Ovary (tissue), 7 donors: ENCODE measurements at regions not wholly inside any gene's neighbourhood (a gene's known extent, or its start where the extent isn't known, plus 50 kb on each side); places are given as distances from the start of the nearest gene placed in this dataset.
A peak's percentile ranks its signal among the peaks of the same experiment; 100 is the strongest.

Source experiments
- DNase-seq, 5 donors: peaks; one replicate each; pipeline ENCODE4 v3.0.0-alpha.2; 2019 to 2020
- H3K27ac ChIP-seq, 2 donors: fragments of 200-600 bp; one replicate each; pipeline versions ENCODE4 v1.5.1 to v1.8.0; 2019 to 2022
- H3K27me3 ChIP-seq: fragments of 200-600 bp; one replicate; pipeline ENCODE4 v1.8.0; 2022
- H3K36me3 ChIP-seq: fragments of 200-600 bp; sonication (generic); one replicate; pipeline ENCODE4 v1.5.1; 2019
- H3K4me1 ChIP-seq: one replicate; pipeline ENCODE4 v1.8.1; 2013; ENCODE audit warnings: mild to moderate bottlenecking, moderate library complexity; ENCODE audit not compliant: insufficient read depth
- H3K4me3 ChIP-seq: fragments of 200-600 bp; sonication (generic); one replicate; pipeline ENCODE4 v1.5.1; 2017
- H3K9me3 ChIP-seq, 2 donors: fragments of 200-600 bp in 1 of 2; sonication (generic) in 1 of 2; one replicate each; pipeline versions ENCODE4 v1.5.1 to v1.8.1; 2013 to 2019; ENCODE audit warnings: mild to moderate bottlenecking in 1 of 2, moderate library complexity in 1 of 2
- EP300 ChIP-seq: sonication (generic); formaldehyde crosslinking; IDR thresholded peaks from one replicate; pipeline ENCODE4 v1.6.1; 2017; ENCODE audit warnings: antibody characterized with exemption
- POLR2A ChIP-seq: fragments of 450-650 bp; IDR thresholded peaks from one replicate; pipeline ENCODE4 v1.6.1; 2017; ENCODE audit warnings: antibody characterized with exemption, mild to moderate bottlenecking, moderate library complexity
- WGBS, 3 donors: extraction: QIAGEN DNeasy Blood & Tissue Kit in 1 of 3; methylation state at CpG; one replicate each; pipeline versions ENCODE4 v1.1.5 to v1.1.7; 2013 to 2017; 5-methylcytosine and 5-hydroxymethylcytosine counted together
- intact Hi-C, 4 donors: fragments of 100-400 bp; cut with DNase I; formaldehyde crosslinking; loops; one replicate each; pipeline versions ENCODE4 v1.11.0 to v1.15.1; 2022 to 2023
- TF ChIP-seq, protein P1 (sequence below), 3 donors: fragments of 450-650 bp in 2 of 3; fragments of 200-600 bp in 1 of 3; IDR thresholded peaks; one replicate each; pipeline versions ENCODE4 v1.5.1 to v1.8.0; 2016 to 2022; ENCODE audit warnings: antibody characterized with exemption in 3 of 3, mild to moderate bottlenecking in 1 of 3
- donor health status: DM: no; HTN: no; CAD: no; lungs with moderate emphysema.
- donor health status: DM: no; HTN: no; CAD: no.
- donor health status: Bipolar disorder and iron deficiency.
- donor health status: DM: no; HTN: no; CAD: no.
- donor health status: DM: yes; HTN: yes; CAD: no.

DNA sequence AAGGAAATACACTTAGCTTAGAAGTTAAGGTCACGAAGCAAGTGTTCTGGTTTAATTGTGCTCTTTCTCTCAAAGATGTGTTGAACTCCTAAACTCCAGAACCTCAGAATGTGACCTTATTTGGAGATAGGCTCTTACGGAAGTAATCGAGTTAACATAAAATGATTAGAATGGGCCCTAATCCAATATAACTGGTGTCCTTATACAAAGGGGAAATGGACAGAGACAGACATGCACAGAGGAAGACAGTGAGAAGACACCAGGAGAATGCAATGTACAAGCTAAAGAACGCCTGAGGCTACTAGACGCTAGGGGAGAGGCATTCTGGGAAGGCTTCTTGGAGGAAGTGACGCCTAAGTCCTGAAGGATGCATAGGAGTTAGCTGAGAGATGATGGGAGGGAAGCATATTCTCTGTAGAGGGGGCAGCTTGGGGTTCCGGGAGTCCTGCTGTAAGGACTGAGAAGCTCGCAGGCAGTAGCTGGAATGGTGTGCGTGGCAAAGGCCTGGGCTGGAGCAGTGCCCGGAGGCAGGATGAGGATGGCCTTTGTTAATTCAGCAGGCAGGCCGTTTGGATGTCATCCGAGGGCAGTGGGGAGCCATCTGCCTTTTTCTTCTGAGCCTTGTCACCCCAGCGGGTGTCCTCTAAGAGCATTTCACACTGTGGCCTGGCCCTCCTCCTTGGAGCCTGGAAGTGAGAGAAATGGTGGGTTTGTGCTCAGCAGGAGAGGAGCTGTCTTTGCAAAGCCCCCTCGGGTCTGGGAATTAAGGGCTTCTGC is 513.4 kb downstream of the SHQ1 start:
- Histone ChIP-seq H3K27ac (no peak overlapping the region), H3K36me3 (no peaks in the 10 kb centered on the region), H3K27me3 (no peaks in the 10 kb centered on the region), H3K4me1 (peaks cover 13% of the 10 kb centered on the region), H3K4me3 (no peak overlapping the region), H3K9me3 (no peaks in the 10 kb centered on the region)
- DNase-seq, result no peak
- TF ChIP-seq EP300, result no peak
- 91 to 92% (median 92%) methylated on average over 14 of the region's 14 CpGs for WGBS, 3 donors
- intact Hi-C loops, result loop anchor here in 1 of 4 donors (10.0 kb wide), 1 partner anchor 180 kb away; no protein-coding TSS in a partner anchor

DNA sequence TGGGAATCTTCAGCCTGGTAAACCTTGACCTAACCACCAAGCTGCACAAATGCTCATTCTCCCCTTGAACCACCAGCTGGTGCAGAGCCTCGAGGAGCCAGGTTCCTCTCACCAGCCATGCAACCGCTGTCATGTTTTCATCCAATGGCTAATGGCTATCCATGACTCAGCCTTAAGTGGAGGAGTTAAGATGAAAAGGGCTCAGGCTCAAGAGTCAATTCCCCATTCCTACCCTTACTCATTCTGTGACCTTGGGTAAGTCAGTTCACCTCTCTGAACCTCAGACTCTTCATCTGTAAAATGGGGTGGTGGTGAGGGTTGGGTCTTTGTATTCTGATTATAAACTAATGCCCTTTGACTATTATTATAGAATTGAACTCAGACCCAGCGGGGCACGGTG is 515.6 kb downstream of the SHQ1 start:
- no peaks in the 10 kb centered on the region for H3K36me3 ChIP-seq
- DNase-seq, result no peak
- peaks cover 12% of the 10 kb centered on the region for H3K4me1 ChIP-seq
- H3K4me3 ChIP-seq, result no peak overlapping the region
- TF ChIP-seq, protein P1, sequence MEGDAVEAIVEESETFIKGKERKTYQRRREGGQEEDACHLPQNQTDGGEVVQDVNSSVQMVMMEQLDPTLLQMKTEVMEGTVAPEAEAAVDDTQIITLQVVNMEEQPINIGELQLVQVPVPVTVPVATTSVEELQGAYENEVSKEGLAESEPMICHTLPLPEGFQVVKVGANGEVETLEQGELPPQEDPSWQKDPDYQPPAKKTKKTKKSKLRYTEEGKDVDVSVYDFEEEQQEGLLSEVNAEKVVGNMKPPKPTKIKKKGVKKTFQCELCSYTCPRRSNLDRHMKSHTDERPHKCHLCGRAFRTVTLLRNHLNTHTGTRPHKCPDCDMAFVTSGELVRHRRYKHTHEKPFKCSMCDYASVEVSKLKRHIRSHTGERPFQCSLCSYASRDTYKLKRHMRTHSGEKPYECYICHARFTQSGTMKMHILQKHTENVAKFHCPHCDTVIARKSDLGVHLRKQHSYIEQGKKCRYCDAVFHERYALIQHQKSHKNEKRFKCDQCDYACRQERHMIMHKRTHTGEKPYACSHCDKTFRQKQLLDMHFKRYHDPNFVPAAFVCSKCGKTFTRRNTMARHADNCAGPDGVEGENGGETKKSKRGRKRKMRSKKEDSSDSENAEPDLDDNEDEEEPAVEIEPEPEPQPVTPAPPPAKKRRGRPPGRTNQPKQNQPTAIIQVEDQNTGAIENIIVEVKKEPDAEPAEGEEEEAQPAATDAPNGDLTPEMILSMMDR (IDR thresholded peaks at IDR 0.05), result no peak
- TF ChIP-seq POLR2A (no peak), EP300 (no peak)
- H3K9me3 ChIP-seq, result no peaks in the 10 kb centered on the region
- H3K27ac ChIP-seq, result no peak overlapping the region
- WGBS, 3 donors, result 89 to 97% (median 94%) methylated on average over 4 of the region's 4 CpGs
- intact Hi-C loops, result loop anchor here in 1 of 4 donors (10.0 kb wide), 1 partner anchor 178 kb away; no protein-coding TSS in a partner anchor
- no peaks in the 10 kb centered on the region for H3K27me3 ChIP-seq

DNA sequence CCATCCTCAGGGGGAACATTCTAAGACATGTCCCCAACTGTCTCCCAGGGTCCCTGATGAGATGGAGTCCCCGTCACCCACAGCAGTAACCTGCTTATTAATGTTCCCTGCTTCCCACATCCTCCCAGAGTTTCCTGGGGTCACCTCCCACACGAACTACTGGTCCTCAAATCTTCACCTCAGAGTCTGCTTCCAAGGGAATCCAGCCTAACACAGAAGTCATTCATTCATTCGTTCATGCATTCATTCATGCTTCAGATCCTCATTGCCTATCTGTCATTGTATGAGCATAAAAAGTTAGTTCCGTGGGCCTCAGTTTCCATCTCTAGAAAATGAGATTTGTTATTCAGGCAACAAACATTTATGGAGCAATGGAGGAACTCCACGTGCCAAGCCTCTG is 516.2 kb downstream of the SHQ1 start:
- Histone ChIP-seq H3K4me1 (peaks cover 10% of the 10 kb centered on the region), H3K4me3 (no peak overlapping the region), H3K27me3 (no peaks in the 10 kb centered on the region), H3K36me3 (no peaks in the 10 kb centered on the region), H3K27ac (no peak overlapping the region), H3K9me3 (no peaks in the 10 kb centered on the region)
- intact Hi-C loops, result loop anchor here in 1 of 4 donors (10.0 kb wide), 1 partner anchor 177 kb away; no protein-coding TSS in a partner anchor
- TF ChIP-seq, protein P1 (IDR thresholded peaks at IDR 0.05), result no peak
- TF ChIP-seq EP300 (no peak), POLR2A (no peak)
- whole genome bisulfite sequencing, 3 donors, result 86 to 91% (median 87%) methylated on average over 5 of the region's 5 CpGs
- DNase-seq, result no peak

DNA sequence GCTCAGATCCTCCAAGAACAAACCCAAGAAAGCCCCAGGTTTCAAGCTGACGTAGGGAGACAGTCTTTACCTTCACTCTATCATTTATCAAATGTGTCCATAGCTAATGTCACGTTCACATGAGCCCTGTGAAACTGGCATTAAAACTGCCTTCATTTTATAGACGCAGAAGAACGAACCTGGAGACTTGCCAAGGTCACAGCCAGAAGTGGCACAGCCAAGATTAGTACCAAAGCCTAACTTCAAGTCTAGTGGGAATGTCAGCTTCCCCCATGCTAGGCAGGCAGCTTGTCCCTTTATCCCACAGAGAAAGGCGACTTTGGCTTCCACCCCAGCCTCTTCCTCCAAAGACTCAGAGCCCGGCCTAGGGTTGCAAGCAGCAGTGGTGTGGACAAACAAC is 517.2 kb downstream of the SHQ1 start:
- intact Hi-C loops, result loop anchor here in 1 of 4 donors (10.0 kb wide), 1 partner anchor 176 kb away; no protein-coding TSS in a partner anchor
- 69 to 78% (median 75%) methylated on average over 6 of the region's 6 CpGs for WGBS, 3 donors
- no peaks in the 10 kb centered on the region for H3K9me3 ChIP-seq

DNA sequence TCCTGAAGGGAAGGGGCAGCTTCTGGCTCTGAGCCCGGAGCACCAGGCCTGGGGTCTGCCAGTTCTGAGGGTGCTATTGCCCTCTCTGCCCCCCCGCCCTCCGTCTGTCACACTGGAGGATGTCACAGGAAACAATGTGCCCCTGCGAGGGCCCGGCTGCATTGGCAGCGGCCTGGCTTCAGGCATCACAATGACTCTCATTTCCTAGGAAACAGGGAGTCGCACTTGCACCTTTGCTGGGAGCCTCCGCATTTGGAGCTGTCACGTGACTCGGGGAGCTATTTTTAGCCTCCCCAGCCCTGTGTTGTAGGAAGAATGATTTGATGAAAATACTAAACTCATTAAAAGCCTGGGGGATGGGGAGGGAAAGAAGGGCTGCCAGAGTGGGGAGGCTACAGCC is 518.9 kb downstream of the SHQ1 start:
- H3K27ac ChIP-seq, result no peak overlapping the region

More for the DNA sequence above, 517.2 kb downstream of the SHQ1 start:
- no peak for DNase-seq
- no peak overlapping the region for H3K27ac ChIP-seq
- no peak overlapping the region for H3K4me3 ChIP-seq
- TF ChIP-seq POLR2A, result no peak
- no peaks in the 10 kb centered on the region for H3K27me3 ChIP-seq
- H3K4me1 ChIP-seq, result peaks cover 7% of the 10 kb centered on the region
- H3K36me3 ChIP-seq, result no peaks in the 10 kb centered on the region

More for the DNA sequence above, 518.9 kb downstream of the SHQ1 start:
- Histone ChIP-seq H3K9me3 (no peaks in the 10 kb centered on the region), H3K4me1 (peaks cover 7% of the 10 kb centered on the region), H3K36me3 (no peaks in the 10 kb centered on the region), H3K27me3 (no peaks in the 10 kb centered on the region), H3K4me3 (no peak overlapping the region)
- TF ChIP-seq, protein P1 (IDR thresholded peaks at IDR 0.05), result no peak
- TF ChIP-seq EP300, result no peak
- TF ChIP-seq POLR2A, result no peak
- DNase-seq, result peak in 4 of 5 donors; percentile 45 to 63 (median 52)
- intact Hi-C loops, result loop anchor here in 1 of 4 donors (10.0 kb wide), 1 partner anchor 55 kb away; no protein-coding TSS in a partner anchor
- 14 to 24% (median 21%) methylated on average over 10 of the region's 10 CpGs for WGBS, 3 donors
